ENCODE measurements at regions not wholly inside any gene's neighbourhood (a gene's known extent, or its start where the extent isn't known, plus 50 kb on each side); places are given as distances from the start of the nearest gene placed in this dataset.
"Not testable (repeated sequence)": the region's sequence is repeated elsewhere in the genome, so short reads cannot be mapped to it uniquely, and the experiment has no call there.

- no peak overlapping the region for H3K9ac ChIP-seq (ENCODE audit: low read depth in 1 of 2, low read length in 2 of 2)
Observed at GRCh38 chr4:177187371-177187770, 122.3 kb upstream of the NEIL3 start.

DNA sequence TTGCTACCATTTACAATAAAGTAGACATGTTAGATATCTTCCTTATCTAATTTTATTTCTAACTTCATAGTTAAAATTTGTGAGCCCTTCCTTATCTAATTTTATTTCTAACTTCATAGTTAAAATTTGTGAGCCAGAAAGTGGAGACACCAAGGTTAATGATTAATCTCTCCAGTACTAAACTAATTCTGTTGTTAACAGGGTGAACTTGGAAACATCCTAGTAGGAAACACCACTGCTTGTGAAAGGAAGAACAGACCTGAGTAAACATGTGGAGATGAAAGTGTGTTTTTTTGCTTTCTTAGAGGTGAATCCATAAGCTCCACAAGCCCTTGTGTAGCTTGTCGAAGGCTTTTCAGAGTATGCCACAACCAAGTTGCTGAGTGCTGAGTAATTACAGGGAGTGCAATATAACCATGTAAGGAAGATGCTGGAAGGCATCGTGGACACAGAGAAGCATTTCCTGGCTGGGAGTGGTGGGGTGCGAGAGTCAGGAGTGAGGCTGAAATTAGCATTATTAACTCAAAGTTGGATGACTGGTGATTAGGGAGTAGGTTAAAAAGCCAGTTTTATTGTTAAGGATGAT lies 118.6 kb upstream of the NEIL3 start:
- Histone ChIP-seq H3K27me3 (ENCODE audit: control insufficient read depth in 1 of 2, insufficient read depth in 2 of 2, low read length in 2 of 2) (no peaks in the 10 kb centered on the region), H3K36me3 (ENCODE audit: control insufficient read depth in 1 of 2, insufficient read depth in 2 of 2, low read length in 2 of 2) (no peaks in the 10 kb centered on the region), H3K4me1 (ENCODE audit: control insufficient read depth in 1 of 2, insufficient read depth in 2 of 2, low read length in 2 of 2) (peaks cover 4 to 5% of the 10 kb centered on the region in 2 donors), H3K4me3 (ENCODE audit: low read depth in 1 of 2, low read length in 2 of 2) (no peak overlapping the region), H3K27ac (ENCODE audit: low read depth, low read length) (no peak overlapping the region), H3K9me3 (ENCODE audit: control insufficient read depth in 1 of 2, low read length in 2 of 2) (no peaks in the 10 kb centered on the region), H3K9ac (ENCODE audit: low read depth in 1 of 2, low read length in 2 of 2) (no peak overlapping the region)

More at GRCh38 chr4:177187371-177187770, 122.3 kb upstream of the NEIL3 start:
- Histone ChIP-seq H3K36me3 (ENCODE audit: control insufficient read depth in 1 of 2, insufficient read depth in 2 of 2, low read length in 2 of 2) (no peaks in the 10 kb centered on the region), H3K9me3 (ENCODE audit: control insufficient read depth in 1 of 2, low read length in 2 of 2) (no peaks in the 10 kb centered on the region), H3K27ac (ENCODE audit: low read depth, low read length) (no peak overlapping the region), H3K27me3 (ENCODE audit: control insufficient read depth in 1 of 2, insufficient read depth in 2 of 2, low read length in 2 of 2) (no peaks in the 10 kb centered on the region), H3K4me1 (ENCODE audit: control insufficient read depth in 1 of 2, insufficient read depth in 2 of 2, low read length in 2 of 2) (peaks cover 4 to 5% of the 10 kb centered on the region in 2 donors), H3K4me3 (ENCODE audit: low read depth in 1 of 2, low read length in 2 of 2) (no peak overlapping the region)

GRCh38 chr4:177191586-177191985 lies 118.1 kb upstream of the NEIL3 start:
- H3K27me3 ChIP-seq (ENCODE audit: control insufficient read depth in 1 of 2, insufficient read depth in 2 of 2, low read length in 2 of 2), result no peaks in the 10 kb centered on the region
- peaks cover 4 to 5% of the 10 kb centered on the region in 2 donors for H3K4me1 ChIP-seq (ENCODE audit: control insufficient read depth in 1 of 2, insufficient read depth in 2 of 2, low read length in 2 of 2)

DNA sequence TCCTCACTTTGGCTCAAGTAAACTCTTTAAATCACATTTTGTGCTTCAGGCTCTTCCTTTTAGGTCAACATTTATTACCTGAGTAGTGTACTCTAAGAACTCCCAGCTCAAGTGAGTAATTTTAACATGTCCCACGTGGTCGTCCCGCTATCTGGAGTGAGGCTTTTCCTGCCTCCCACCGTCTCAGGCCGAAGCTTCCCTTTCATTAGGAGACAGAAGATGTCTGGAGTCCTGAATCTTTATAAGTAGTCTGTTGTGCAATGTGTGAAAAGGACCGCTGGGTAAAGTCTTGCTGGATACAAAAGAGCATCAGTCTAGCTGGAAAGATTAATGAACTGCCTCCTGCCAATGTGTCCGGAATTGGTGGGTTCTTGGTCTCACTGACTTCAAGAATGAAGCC lies 117.7 kb upstream of the NEIL3 start:
- no peak overlapping the region for H3K27ac ChIP-seq (ENCODE audit: low read depth, low read length)

More at GRCh38 chr4:177191586-177191985, 118.1 kb upstream of the NEIL3 start:
- Histone ChIP-seq H3K36me3 (ENCODE audit: control insufficient read depth in 1 of 2, insufficient read depth in 2 of 2, low read length in 2 of 2) (no peaks in the 10 kb centered on the region), H3K27ac (ENCODE audit: low read depth, low read length) (no peak overlapping the region), H3K9me3 (ENCODE audit: control insufficient read depth in 1 of 2, low read length in 2 of 2) (no peaks in the 10 kb centered on the region), H3K4me3 (ENCODE audit: low read depth in 1 of 2, low read length in 2 of 2) (no peak overlapping the region), H3K9ac (ENCODE audit: low read depth in 1 of 2, low read length in 2 of 2) (no peak overlapping the region)

GRCh38 chr4:177193024-177193715 lies 116.5 kb upstream of the NEIL3 start:
- not testable (repeated sequence) for H3K36me3 ChIP-seq (ENCODE audit: control insufficient read depth in 1 of 2, insufficient read depth in 2 of 2, low read length in 2 of 2); H3K27ac ChIP-seq (ENCODE audit: low read depth, low read length); H3K9me3 ChIP-seq (ENCODE audit: control insufficient read depth in 1 of 2, low read length in 2 of 2); H3K27me3 ChIP-seq (ENCODE audit: control insufficient read depth in 1 of 2, insufficient read depth in 2 of 2, low read length in 2 of 2); H3K4me1 ChIP-seq (ENCODE audit: control insufficient read depth in 1 of 2, insufficient read depth in 2 of 2, low read length in 2 of 2); H3K4me3 ChIP-seq (ENCODE audit: low read depth in 1 of 2, low read length in 2 of 2); H3K9ac ChIP-seq (ENCODE audit: low read depth in 1 of 2, low read length in 2 of 2)

More for the DNA sequence above, 117.7 kb upstream of the NEIL3 start:
- no peaks in the 10 kb centered on the region for H3K9me3 ChIP-seq (ENCODE audit: control insufficient read depth in 1 of 2, low read length in 2 of 2)
- H3K36me3 ChIP-seq (ENCODE audit: control insufficient read depth in 1 of 2, insufficient read depth in 2 of 2, low read length in 2 of 2), result no peaks in the 10 kb centered on the region
- no peaks in the 10 kb centered on the region for H3K27me3 ChIP-seq (ENCODE audit: control insufficient read depth in 1 of 2, insufficient read depth in 2 of 2, low read length in 2 of 2)
- H3K4me3 ChIP-seq (ENCODE audit: low read depth in 1 of 2, low read length in 2 of 2), result no peak overlapping the region
- no peak overlapping the region for H3K9ac ChIP-seq (ENCODE audit: low read depth in 1 of 2, low read length in 2 of 2)
- peaks cover 4 to 5% of the 10 kb centered on the region in 2 donors for H3K4me1 ChIP-seq (ENCODE audit: control insufficient read depth in 1 of 2, insufficient read depth in 2 of 2, low read length in 2 of 2)

- H3K9me3 ChIP-seq (ENCODE audit: control insufficient read depth in 1 of 2, low read length in 2 of 2), result no peaks in the 10 kb centered on the region
- no peak overlapping the region for H3K4me3 ChIP-seq (ENCODE audit: low read depth in 1 of 2, low read length in 2 of 2)
- no peaks in the 10 kb centered on the region for H3K27me3 ChIP-seq (ENCODE audit: control insufficient read depth in 1 of 2, insufficient read depth in 2 of 2, low read length in 2 of 2)
- H3K36me3 ChIP-seq (ENCODE audit: control insufficient read depth in 1 of 2, insufficient read depth in 2 of 2, low read length in 2 of 2), result no peaks in the 10 kb centered on the region
- peaks cover 4 to 5% of the 10 kb centered on the region in 2 donors for H3K4me1 ChIP-seq (ENCODE audit: control insufficient read depth in 1 of 2, insufficient read depth in 2 of 2, low read length in 2 of 2)
- H3K9ac ChIP-seq (ENCODE audit: low read depth in 1 of 2, low read length in 2 of 2), result no peak overlapping the region
- H3K27ac ChIP-seq (ENCODE audit: low read depth, low read length), result no peak overlapping the region
Observed at GRCh38 chr4:177194906-177195305, 114.8 kb upstream of the NEIL3 start.

DNA sequence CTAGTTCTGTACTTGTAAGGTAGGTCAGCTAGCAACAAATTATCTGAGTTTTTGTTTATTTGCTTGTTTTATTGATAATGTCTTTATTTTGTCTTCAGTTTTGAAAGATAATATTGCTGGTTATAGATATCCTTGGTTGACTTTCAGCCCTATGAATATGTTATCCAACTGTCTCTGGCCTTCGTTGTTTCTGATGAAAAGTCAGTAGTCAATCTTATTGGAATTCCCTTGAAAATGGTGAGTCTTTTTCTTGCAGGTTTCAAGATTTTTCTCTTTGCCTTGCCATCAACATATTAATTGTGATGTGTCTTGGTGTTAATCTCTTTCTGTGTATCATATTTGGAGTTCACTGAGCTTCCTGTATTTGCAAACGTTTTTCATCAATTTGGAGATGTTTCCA lies 113.1 kb upstream of the NEIL3 start:
- H3K4me1 ChIP-seq (ENCODE audit: control insufficient read depth in 1 of 2, insufficient read depth in 2 of 2, low read length in 2 of 2), result no peaks in the 10 kb centered on the region
- H3K9ac ChIP-seq (ENCODE audit: low read depth in 1 of 2, low read length in 2 of 2), result no peak overlapping the region
- H3K27me3 ChIP-seq (ENCODE audit: control insufficient read depth in 1 of 2, insufficient read depth in 2 of 2, low read length in 2 of 2), result no peaks in the 10 kb centered on the region
- H3K36me3 ChIP-seq (ENCODE audit: control insufficient read depth in 1 of 2, insufficient read depth in 2 of 2, low read length in 2 of 2), result no peaks in the 10 kb centered on the region
- no peaks in the 10 kb centered on the region for H3K9me3 ChIP-seq (ENCODE audit: control insufficient read depth in 1 of 2, low read length in 2 of 2)
- H3K4me3 ChIP-seq (ENCODE audit: low read depth in 1 of 2, low read length in 2 of 2), result no peak overlapping the region
- H3K27ac ChIP-seq (ENCODE audit: low read depth, low read length), result no peak overlapping the region

GRCh38 chr4:177201614-177202013 lies 108.1 kb upstream of the NEIL3 start:
- Histone ChIP-seq H3K9me3 (ENCODE audit: control insufficient read depth in 1 of 2, low read length in 2 of 2) (peaks cover 0 to 3% of the 10 kb centered on the region in 2 donors), H3K27me3 (ENCODE audit: control insufficient read depth in 1 of 2, insufficient read depth in 2 of 2, low read length in 2 of 2) (no peaks in the 10 kb centered on the region), H3K27ac (ENCODE audit: low read depth, low read length) (no peak overlapping the region), H3K4me3 (ENCODE audit: low read depth in 1 of 2, low read length in 2 of 2) (no peak overlapping the region), H3K4me1 (ENCODE audit: control insufficient read depth in 1 of 2, insufficient read depth in 2 of 2, low read length in 2 of 2) (no peaks in the 10 kb centered on the region), H3K9ac (ENCODE audit: low read depth in 1 of 2, low read length in 2 of 2) (no peak overlapping the region), H3K36me3 (ENCODE audit: control insufficient read depth in 1 of 2, insufficient read depth in 2 of 2, low read length in 2 of 2) (no peaks in the 10 kb centered on the region)

DNA sequence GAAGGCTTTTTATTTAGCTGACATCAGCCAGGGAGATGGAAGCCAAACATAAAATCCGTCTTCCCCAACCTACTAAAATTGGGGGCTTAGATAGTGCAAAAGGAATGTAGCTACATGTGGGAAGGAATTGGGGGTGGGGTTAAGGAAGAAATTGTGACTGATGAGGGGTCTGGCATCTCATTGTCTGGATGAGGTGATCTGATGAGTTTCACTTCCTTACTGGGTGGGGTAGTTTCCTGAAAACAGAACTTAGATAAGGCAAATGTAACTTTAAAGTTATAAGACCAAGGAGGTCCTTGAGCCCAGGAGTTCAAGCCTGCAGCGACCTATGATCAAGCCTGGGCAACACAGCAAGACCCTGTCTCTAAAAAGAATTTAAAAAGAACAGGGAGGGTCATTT lies 105.5 kb upstream of the NEIL3 start:
- Histone ChIP-seq H3K36me3 (ENCODE audit: control insufficient read depth in 1 of 2, insufficient read depth in 2 of 2, low read length in 2 of 2) (no peaks in the 10 kb centered on the region), H3K4me3 (ENCODE audit: low read depth in 1 of 2, low read length in 2 of 2) (no peak overlapping the region), H3K27ac (ENCODE audit: low read depth, low read length) (no peak overlapping the region), H3K27me3 (ENCODE audit: control insufficient read depth in 1 of 2, insufficient read depth in 2 of 2, low read length in 2 of 2) (no peaks in the 10 kb centered on the region), H3K4me1 (ENCODE audit: control insufficient read depth in 1 of 2, insufficient read depth in 2 of 2, low read length in 2 of 2) (no peaks in the 10 kb centered on the region), H3K9me3 (ENCODE audit: control insufficient read depth in 1 of 2, low read length in 2 of 2) (peaks cover 0 to 3% of the 10 kb centered on the region in 2 donors), H3K9ac (ENCODE audit: low read depth in 1 of 2, low read length in 2 of 2) (no peak overlapping the region)

- no peaks in the 10 kb centered on the region for H3K27me3 ChIP-seq (ENCODE audit: control insufficient read depth in 1 of 2, insufficient read depth in 2 of 2, low read length in 2 of 2)
- H3K4me3 ChIP-seq (ENCODE audit: low read depth in 1 of 2, low read length in 2 of 2), result no peak overlapping the region
- no peaks in the 10 kb centered on the region for H3K36me3 ChIP-seq (ENCODE audit: control insufficient read depth in 1 of 2, insufficient read depth in 2 of 2, low read length in 2 of 2)
- no peaks in the 10 kb centered on the region for H3K4me1 ChIP-seq (ENCODE audit: control insufficient read depth in 1 of 2, insufficient read depth in 2 of 2, low read length in 2 of 2)
- no peaks in the 10 kb centered on the region for H3K9me3 ChIP-seq (ENCODE audit: control insufficient read depth in 1 of 2, low read length in 2 of 2)
- H3K27ac ChIP-seq (ENCODE audit: low read depth, low read length), result no peak overlapping the region
- H3K9ac ChIP-seq (ENCODE audit: low read depth in 1 of 2, low read length in 2 of 2), result no peak overlapping the region
Observed at GRCh38 chr4:177214935-177215334, 94.7 kb upstream of the NEIL3 start.
